WI38 (cell line): ENCODE measurements at regions not wholly inside any gene's neighbourhood (a gene's known extent, or its start where the extent isn't known, plus 50 kb on each side); places are given as distances from the start of the nearest gene placed in this dataset.

Experiments
- H3K4me3 ChIP-seq: 2 replicates; pipeline ENCODE4 v1.5.1; 2011; ENCODE audit warnings: low read depth, mild to moderate bottlenecking, control low read depth, low read length
- TF ChIP-seq, protein P1 (sequence below): IDR thresholded peaks from 2 replicates; pipeline ENCODE4 v1.5.1; 2012; ENCODE audit warnings: low read depth, mild to moderate bottlenecking, control low read depth, low read length

GRCh38 chr21:32192291-32193097 is 86.4 kb downstream of the MIS18A start:
- no peak overlapping the region for H3K4me3 ChIP-seq
- TF ChIP-seq, protein P1, sequence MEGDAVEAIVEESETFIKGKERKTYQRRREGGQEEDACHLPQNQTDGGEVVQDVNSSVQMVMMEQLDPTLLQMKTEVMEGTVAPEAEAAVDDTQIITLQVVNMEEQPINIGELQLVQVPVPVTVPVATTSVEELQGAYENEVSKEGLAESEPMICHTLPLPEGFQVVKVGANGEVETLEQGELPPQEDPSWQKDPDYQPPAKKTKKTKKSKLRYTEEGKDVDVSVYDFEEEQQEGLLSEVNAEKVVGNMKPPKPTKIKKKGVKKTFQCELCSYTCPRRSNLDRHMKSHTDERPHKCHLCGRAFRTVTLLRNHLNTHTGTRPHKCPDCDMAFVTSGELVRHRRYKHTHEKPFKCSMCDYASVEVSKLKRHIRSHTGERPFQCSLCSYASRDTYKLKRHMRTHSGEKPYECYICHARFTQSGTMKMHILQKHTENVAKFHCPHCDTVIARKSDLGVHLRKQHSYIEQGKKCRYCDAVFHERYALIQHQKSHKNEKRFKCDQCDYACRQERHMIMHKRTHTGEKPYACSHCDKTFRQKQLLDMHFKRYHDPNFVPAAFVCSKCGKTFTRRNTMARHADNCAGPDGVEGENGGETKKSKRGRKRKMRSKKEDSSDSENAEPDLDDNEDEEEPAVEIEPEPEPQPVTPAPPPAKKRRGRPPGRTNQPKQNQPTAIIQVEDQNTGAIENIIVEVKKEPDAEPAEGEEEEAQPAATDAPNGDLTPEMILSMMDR, result no peak

- TF ChIP-seq, protein P1, result no peak
- no peak overlapping the region for H3K4me3 ChIP-seq
These were observed 88.2 kb downstream of the MIS18A start for GRCh38 chr21:32190493-32191144.

- no peak overlapping the region for H3K4me3 ChIP-seq
- TF ChIP-seq, protein P1, result no peak
These were observed 89.0 kb downstream of the MIS18A start for GRCh38 chr21:32189688-32190483.

DNA sequence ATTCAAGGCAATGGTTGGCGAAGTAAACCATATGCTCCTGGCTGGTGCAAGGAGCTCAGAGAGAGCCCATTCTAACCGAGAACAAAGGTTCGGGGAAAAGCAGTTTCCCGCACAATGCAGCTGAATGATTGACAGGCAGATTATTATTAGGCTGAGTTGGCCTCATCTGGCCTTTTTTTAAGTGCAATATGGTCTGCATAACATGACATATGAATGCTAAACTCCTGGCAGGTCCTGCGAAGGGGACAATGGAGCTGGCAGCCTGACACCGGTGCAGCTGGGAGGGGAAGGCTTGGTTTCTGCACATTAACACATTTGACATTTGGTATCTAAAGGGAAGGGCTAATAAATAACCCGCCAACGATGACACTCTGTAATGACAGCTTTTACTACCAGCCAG is 92.0 kb downstream of the MIS18A start:
- TF ChIP-seq, protein P1, result no peak
- H3K4me3 ChIP-seq, result no peak overlapping the region

DNA sequence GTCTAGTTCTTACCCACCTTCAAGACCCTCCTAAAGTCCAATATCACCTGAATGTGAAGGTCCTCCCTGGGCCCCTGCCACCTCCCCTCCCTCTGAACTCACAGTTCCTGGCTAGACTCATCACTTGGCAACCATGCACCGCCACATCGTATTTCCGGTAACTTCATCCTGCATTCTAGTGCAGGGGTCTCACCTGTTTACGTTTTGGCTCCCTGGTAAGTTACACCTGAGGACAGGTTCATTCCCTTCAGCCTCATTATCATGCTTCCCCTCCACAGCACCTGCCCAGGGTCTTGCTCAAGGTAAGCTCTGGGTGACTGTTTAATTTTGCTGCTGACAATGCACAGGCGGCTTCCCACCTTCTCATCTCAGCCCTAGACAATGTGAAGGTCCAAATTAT is 93.1 kb downstream of the MIS18A start:
- TF ChIP-seq, protein P1, result no peak
- no peak overlapping the region for H3K4me3 ChIP-seq

GRCh38 chr21:32185103-32185502 is 93.7 kb downstream of the MIS18A start:
- no peak overlapping the region for H3K4me3 ChIP-seq
- TF ChIP-seq, protein P1, result no peak

DNA sequence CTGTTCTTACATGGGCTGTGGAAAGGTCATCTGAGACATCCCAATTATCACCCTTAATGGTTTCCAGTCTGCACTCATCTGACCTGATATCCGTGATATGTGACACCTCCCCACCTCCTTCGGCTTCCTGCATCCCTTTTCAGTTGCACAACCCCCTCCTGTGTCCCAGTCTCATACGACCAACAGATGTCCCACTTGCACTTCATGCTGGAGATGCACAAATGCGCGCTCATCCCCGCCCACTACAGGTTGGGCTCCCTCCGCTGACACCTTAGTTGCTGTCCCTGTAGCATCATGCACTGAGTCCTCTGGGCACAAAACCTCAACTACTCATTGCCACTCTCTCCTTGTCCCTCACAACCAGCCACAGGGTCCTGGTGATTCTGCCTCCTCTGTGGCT is 94.4 kb downstream of the MIS18A start:
- TF ChIP-seq, protein P1, result no peak
- no peak overlapping the region for H3K4me3 ChIP-seq
